ENCODE measurements at regions not wholly inside any gene's neighbourhood (a gene's known extent, or its start where the extent isn't known, plus 50 kb on each side); places are given as distances from the start of the nearest gene placed in this dataset.

DNA sequence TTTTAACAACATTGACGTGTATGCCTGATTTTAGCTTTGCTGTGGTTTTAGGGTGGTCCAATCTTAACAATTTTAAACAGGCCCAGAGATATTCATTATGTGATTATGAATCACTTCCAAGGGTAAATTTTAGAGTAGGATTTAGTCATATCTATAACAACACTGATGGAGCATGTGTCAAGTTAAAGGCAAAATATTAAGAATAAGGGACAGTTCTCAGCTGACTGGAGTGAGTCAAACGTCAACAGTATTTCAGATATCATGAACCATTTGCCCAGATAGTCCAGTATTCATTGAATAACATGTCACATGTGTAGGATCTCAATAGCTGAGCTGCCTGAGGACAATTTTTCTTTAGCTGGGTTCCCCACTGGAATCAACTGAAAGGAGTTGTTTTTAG lies 61.3 kb upstream of the VCX2 start:
- Histone ChIP-seq H3K23me2 (ENCODE audit: low read depth, low read length) (no peaks in the 10 kb centered on the region), H3K4me3 (ENCODE audit: extremely low read depth in 1 of 4, insufficient read depth in 2 of 4, low read depth in 3 of 4, low read length in 4 of 4) (no peak overlapping the region), H4K8ac (ENCODE audit: extremely low read depth, insufficient read depth, low read length) (no peak overlapping the region), H2BK5ac (ENCODE audit: low read depth, low read length) (no peak overlapping the region), H2BK12ac (ENCODE audit: low read depth, low read length) (no peak overlapping the region), H4K5ac (ENCODE audit: insufficient read length, low read depth, low read length) (no peak overlapping the region), H2AK5ac (ENCODE audit: low read depth, low read length) (no peak overlapping the region), H3K9ac (replicated peaks in 1 of 4; ENCODE audit: extremely low read depth in 1 of 4, low read depth in 3 of 4, low read length in 3 of 4) (no peak overlapping the region), H2AFZ (ENCODE audit: low read length) (no peak overlapping the region), H3K9me3 (ENCODE audit: insufficient read depth in 2 of 2, low read depth in 1 of 2, low read length in 1 of 2) (no peaks in the 10 kb centered on the region), H3K4ac (replicated peaks; ENCODE audit: insufficient read length, low read depth, low read length) (no peak overlapping the region), H2BK15ac (ENCODE audit: low read length) (no peak overlapping the region), H2BK120ac (replicated peaks; ENCODE audit: low read depth, low read length) (no peak overlapping the region), H3K36me3 (ENCODE audit: control insufficient read depth in 2 of 4, insufficient read depth in 4 of 4, low read length in 3 of 4) (no peaks in the 10 kb centered on the region), H3K79me2 (ENCODE audit: control insufficient read depth in 1 of 2, insufficient read depth in 2 of 2, low read length in 2 of 2) (no peaks in the 10 kb centered on the region), H3K27me3 (replicated peaks in 1 of 4; ENCODE audit: control insufficient read depth in 3 of 4, extremely low read depth in 1 of 4, insufficient read depth in 3 of 4, low read length in 3 of 4) (no peaks in the 10 kb centered on the region), H3K56ac (replicated peaks; ENCODE audit: insufficient read length, low read depth, low read length) (no peak overlapping the region), H3K27ac (ENCODE audit: low read depth, low read length) (no peak overlapping the region), H4K20me1 (replicated peaks in 1 of 2; ENCODE audit: control insufficient read depth in 1 of 2, insufficient read depth in 2 of 2, low read length in 2 of 2) (no peaks in the 10 kb centered on the region), H3K4me1 (replicated peaks in 1 of 4; ENCODE audit: control insufficient read depth in 3 of 4, insufficient read depth in 4 of 4, low read length in 3 of 4) (no peaks in the 10 kb centered on the region), H3K79me1 (ENCODE audit: low read depth, low read length) (no peaks in the 10 kb centered on the region), H2BK20ac (ENCODE audit: low read length) (no peak overlapping the region), H3K4me2 (ENCODE audit: insufficient read depth in 1 of 2, low read depth in 2 of 2, low read length in 2 of 2) (no peak overlapping the region), H3K14ac (ENCODE audit: insufficient read length) (no peak overlapping the region), H3K23ac (ENCODE audit: insufficient read length) (no peak overlapping the region), H3K18ac (ENCODE audit: extremely low read depth, low read length) (no peak overlapping the region), H4K91ac (replicated peaks; ENCODE audit: insufficient read length, low read length) (no peak overlapping the region)
- ChIA-PET POLR2A (ENCODE audit: partially characterized antibody) (no interaction called here), CTCF (ENCODE audit: partially characterized antibody) (interaction anchor here (0.5 kb wide), 1 partner anchor 193 kb away, joined by 3 read pairs; no protein-coding TSS in a partner anchor)
- FAIRE-seq (no peak), DNase-seq (ENCODE audit: low read depth in 1 of 2, low spot score in 2 of 2) (no peak)
- 89% methylated on average over 2 of the region's 2 CpGs; no CpG with 5 or more reads in 1 of the 2 experiments for WGBS, 2 experiments (ENCODE audit: extremely low coverage in 1 of 2, insufficient coverage in 1 of 2, insufficient read length in 1 of 2, insufficient replicate concordance in 2 of 2, low coverage in 1 of 2, low lambda C conversion rate in 2 of 2, missing lambda C conversion rate in 1 of 2)
- TF ChIP-seq RNF2 (IDR thresholded peaks at IDR 0.05; ENCODE audit: borderline replicate concordance, low read depth, low read length, missing control alignments, poor library complexity, severe bottlenecking) (no peak), CBX8 (IDR thresholded peaks at IDR 0.05; ENCODE audit: borderline replicate concordance, low read depth, low read length) (no peak), KDM5A (IDR thresholded peaks at IDR 0.05; ENCODE audit: low read length) (no peak)
